GM18868 (cell line): ENCODE measurements at regions not wholly inside any gene's neighbourhood (a gene's known extent, or its start where the extent isn't known, plus 50 kb on each side); places are given as distances from the start of the nearest gene placed in this dataset.

Experiments used
- ATAC-seq: cut with Tn5 transposase; IDR thresholded peaks from one replicate; pipeline ENCODE4 v1.9.1; 2021; ENCODE audit warnings: mild to moderate bottlenecking, moderate library complexity; ENCODE audit not compliant: unreplicated experiment

DNA sequence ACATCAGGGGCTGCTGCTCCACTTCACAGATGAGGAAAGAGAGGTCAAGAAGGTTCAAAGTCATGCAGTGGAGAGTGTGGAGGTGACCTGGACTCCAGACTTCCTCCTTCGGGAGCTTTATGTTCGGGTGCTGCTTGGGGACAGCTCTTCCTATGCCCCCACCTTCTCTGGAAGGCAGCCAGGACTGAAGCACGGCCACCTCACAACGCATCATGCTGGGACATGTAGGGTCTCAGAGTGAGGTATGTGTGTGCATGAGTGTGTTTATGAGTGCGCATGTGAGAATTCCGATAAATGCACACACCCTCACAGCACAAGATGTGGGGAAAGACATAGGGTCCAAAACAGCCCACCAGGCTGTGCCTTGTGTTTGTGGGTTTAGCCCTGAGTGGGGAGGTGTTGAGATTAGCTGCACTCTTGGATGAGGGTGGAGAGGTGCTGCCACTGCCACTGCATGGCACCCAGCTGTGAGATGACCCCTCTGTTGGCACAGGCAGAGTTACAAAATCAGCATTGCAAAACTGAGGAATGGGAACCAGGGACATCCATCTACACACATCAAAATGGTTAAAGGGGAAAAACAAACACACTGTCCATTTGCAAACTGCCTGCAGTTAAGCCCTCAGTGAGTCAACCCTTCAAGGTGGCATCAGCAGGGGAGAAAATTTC is 367.4 kb downstream of the SEC14L1 start:
- no peak for ATAC-seq

DNA sequence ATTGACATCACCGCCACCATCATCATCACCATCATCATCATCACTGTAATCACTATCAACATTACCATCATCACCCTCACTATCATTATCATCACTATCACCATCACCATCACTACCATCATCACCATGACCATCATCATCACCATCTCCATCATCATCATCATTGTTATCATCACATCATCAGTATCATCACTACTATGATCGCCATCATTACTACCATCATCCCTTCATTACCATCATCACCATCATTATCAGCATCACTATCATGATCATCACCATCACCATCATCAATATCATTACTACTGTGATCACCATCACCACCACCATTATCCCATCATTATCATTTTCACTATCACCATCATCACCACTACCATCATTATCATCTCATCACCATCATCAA is 368.3 kb downstream of the SEC14L1 start:
- no peak for ATAC-seq

DNA sequence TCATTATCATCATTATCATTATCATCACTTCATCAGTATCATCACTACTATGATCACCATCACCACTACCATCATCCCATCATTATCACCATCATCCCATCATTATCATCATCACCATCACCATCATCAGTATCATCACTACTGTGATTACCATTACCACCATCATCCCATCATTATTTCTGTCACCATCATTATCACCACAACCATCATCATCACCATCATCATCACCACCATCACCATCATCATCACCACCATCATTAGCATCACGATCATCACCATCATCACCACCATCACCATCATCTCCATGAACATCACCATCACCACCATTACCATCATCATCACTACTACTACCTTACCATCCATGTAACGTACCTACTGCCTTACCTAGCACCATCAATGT is 368.8 kb downstream of the SEC14L1 start:
- no peak for ATAC-seq

DNA sequence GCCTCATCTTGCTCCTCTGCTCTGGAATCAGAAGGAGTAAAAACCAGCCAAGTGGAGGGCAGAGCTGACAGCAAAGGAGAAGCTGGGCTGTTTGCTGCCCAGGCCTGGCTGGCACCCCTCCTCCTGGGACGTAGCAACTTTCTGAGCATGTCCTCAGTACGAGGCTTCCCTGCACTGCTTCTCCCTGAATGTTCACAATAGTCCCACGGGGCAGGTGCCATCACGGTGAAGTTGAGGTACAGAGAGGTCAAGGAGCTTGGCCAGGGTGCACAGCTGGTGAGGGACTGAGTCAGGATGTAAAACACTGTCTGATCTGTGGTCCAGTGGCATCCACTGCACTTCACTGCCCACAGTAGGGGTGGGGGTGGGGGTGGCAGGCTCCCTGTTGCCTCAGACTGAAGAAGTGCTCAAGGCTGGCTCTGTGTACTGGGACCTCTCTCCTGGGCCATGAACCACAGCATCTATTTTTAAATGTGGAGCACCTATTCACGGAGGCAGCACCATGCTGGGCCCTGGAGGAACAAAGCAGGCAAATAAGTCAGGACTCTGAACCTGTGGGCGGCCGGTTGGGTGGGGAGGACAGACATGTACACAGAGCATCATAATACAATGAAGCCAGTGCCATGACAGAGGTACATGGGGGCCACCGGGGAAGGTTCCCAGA is 369.5 kb downstream of the SEC14L1 start:
- ATAC-seq, result no peak

DNA sequence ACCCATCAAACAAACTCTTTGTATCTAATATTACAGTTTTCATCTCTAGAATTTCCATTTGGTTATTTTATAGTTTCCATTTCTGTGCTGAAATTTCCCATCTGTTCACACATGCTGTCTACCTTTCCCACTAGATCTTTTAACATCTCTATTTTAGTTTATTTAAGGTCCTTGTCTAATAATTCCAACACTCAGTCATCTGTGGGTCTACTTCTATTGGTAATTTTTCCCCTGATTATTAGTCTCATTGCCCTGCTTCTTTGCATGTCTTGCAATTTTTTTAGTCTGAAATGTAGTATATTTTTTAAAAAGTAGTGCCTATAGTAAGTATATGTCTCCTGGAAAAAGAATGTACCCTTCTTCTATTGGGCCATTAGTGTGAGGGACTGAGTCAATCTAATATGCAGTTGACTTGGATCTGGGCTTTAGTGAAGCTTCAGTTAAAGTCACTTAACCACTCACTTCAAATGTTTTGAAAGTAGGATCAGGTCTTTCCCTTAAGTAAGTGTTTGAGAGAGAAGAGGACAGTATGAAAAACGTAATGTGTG is 370.8 kb downstream of the SEC14L1 start:
- no peak for ATAC-seq

DNA sequence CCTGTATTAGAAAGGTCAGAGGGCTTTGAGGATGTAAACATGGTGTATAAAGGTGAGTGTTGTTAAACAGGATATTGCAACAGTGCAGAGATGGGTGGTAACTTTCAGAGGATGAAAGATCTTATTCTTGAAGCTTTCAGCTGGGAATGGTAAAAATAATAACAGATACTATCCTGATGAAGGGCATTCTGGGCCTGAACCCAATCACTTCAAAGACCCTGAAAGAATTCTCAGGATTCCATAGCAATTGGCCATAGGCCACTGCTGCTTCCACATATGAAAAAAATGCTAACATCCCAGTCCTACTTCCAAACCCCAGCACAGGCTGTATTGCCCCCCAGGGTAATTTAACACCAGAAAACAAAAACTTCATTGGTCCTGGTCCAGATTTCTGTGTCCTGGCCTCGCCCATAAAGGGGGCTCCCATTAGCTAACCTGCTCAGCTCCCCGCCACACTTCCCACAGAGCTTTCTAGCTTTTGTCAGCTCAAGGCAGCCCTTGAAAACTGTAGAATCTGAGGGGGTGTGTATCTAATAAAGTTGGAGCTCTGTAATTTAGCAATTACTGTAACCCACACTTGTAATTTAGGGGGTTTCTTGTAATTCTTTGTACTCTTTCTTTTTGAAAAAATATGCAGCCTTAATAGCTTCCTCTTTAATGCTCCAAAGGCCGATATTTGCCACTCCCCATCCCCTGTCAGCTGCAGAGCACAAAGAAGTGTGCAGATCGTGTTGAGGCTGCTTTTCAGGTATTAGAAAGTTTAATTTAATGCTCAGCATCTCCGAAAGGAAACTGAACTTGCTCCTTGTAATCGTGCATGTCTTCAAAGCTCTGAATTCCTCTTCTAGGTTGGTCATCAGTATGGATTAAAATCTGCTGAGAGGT is 371.5 kb downstream of the SEC14L1 start:
- ATAC-seq, result no peak

DNA sequence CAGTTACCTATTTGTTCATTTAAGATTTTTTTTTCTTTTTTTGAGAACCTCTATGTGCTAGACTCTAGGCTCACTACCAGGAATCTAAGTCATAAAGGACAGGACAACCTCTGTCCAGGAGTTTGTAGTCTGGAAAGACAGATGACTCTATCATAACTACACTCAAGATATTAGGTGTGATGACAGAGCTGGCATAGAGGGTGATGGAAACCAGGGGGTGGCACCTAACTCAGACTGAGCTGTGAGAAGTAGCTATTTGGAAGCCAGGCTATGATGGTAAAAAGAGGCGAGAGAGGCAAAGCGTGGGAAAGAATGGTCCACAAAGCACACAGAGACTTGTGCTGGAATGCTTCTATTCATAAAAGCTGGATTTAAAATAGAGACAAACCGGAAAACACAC is 372.3 kb downstream of the SEC14L1 start:
- ATAC-seq, result no peak

DNA sequence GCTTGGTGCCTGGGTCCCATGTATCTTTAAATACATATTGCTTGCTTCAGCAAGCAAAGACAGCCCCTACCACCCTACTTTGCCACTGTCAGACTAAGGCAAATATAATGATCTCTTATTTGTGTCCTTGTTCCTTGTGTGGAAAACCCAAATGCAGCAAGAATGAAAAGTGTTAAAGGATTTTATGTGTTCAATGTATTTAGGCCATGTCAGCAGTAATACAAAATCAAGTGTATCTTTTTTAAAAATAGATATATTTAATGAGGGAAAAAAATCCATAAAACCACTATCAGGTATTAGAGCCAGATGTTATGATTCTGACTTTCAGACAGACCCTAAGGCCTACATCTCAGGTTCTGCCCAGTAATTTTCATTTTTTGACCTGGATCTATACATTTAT is 374.5 kb downstream of the SEC14L1 start:
- no peak for ATAC-seq

DNA sequence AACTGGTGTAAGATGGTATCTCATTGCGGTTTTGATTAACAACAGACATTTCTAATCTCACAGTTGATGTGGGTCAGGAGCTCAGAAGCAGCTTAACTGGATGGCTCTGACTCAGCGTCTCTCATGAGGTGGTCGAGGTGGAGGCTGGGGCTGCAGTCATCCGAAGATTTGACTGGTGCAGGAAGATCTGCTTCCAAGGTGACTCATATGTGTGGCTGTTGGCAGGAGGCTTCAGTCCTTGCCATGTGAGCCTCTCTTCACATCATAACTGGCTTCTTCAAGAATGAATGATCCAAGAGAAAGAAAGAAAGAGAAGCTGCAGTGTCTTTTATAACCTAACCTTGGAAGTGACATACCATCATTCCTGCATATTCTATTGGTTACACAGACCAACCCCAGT is 376.1 kb downstream of the SEC14L1 start:
- ATAC-seq, result no peak

DNA sequence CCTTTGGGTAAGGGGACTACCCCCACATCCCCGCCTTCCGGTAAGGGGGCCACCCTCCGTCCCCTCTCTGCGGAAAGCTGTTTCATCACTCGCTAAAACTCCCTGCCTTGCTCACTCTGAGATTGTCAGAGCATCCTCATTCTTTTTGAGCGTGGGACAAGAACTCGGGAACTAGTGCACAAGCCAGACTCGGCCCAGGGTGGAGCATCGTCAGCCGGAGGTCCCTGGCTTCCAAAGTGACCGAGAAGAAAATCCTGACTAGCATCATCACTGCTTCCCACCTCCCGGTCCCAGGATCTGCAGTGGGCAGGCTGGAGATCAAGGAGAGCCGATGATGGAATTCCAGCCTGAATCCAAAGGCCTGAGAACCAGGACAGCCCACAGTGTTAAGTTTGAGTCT is 380.3 kb downstream of the SEC14L1 start:
- ATAC-seq, result no peak

DNA sequence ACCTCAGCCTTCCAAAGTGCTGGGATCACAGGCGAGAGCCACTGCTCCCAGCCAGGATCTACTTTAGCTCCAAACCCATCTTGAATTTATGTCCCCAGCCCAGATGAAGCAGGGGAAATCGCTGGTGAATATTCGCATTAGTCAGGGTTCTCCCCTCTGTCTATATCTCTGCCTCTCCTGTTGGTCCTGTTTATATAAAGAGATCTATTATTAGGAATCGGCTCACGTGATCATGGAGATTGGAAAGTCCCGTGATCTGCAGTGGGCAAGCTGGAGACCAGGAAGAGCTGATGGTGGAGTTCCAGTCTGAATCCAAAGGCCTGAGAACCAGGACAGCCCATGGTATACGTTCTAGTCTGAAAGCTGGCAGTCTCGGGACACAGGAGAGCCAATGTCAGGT is 382.8 kb downstream of the SEC14L1 start:
- ATAC-seq, result no peak

DNA sequence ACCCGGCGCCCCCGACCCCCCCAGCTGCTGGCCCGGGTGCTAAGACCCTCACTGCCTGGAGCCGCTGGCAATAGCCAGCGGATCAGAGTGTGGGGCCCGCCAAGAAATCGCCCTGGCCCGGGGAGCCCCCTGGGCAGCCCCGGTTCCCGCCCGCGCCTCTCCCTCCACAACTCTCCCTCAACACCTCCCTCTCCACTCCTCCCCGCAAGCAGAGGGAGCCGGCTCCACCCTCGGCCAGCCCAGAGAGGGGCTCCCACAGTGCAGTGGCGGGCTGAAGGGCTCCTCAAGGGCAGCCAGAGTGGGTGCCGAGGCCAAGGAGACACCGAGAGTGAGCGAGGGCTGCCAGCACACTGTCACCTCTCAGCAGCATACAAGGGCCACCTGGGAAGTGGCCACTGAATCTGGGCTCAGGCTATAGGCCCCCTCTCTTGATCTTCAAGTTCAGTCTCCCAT is 385.5 kb downstream of the SEC14L1 start:
- no peak for ATAC-seq

DNA sequence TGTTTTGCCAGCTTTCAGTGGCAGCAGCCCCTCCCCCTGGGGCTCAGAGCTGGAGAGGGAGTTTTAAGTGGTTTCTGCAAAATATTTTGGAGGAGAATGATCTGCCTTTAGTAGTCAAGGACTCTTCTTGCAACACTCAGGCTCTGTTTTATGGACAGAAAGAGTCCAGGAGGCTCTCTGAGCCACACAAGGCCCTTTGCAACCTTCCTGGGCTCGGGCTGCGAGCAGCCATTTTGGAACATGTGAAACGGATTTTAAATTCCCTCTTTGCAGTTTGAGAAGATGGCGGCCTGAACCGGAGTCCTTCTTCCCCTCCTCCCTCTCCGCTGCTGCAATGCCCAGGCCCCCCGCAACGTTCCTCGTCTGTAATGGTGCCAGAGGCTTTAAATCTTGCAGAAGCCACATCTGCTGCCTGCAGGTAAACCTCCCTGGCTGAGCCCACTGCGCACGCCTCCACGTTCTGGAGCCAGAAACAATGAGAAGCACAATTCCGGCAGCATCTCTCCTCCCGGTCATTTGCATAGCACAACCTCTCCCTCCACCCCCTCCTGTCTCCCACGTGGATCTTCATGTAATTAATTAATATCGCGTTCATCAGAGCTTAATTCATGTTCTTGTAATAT is 386.1 kb downstream of the SEC14L1 start:
- ATAC-seq, result no peak

DNA sequence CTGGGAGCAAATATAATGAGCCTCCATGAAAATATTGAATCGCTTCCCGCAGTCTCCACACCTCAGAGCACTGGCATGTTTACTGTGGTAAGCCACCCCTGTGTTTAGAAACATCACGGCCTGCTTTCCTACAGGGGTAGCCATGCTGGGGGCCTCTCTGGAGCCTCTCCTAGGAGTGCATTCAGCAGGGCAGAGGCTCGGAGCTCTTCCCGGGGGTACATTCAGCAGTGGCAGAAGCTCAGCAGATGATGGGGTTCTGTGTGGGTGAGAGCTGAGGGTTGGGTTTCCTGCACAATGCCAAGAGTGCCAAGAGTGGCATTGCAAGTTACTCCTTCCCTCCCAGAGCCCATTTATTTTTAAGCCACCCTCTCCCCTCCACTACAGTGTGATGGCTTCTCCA is 386.6 kb downstream of the SEC14L1 start:
- ATAC-seq, result no peak

DNA sequence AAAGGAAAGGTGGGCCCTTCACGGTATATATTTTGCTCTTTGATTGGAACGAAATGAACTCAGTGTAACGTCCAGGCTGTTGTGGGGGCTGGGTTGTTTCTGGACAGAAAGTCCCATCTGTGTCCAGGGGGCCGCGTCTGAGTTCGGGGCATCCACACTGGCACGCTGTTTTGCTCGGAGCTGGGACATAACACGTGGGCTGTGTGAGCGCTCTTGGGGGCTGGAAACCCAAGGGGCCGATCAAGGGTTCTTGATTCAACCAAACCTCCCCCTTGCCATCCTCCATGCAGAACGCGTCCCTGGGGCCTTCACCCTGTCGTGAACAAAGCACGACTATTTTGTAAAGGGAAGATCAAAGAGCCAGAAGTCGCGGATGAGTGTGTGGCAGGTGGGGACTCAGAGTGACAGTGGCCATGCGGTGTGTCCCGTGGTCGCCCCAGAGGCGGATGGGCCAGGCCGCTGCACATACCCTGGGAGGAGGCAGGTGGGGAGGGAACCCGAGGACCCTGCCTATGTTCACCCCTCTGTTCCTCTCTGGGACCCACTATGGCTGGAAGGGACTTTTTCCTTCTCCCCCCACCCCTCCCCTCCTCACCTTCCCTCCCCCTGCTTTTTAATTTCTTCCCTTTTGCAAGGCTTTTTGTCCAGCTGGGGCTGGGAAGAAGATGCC is 387.2 kb downstream of the SEC14L1 start:
- ATAC-seq, result no peak

DNA sequence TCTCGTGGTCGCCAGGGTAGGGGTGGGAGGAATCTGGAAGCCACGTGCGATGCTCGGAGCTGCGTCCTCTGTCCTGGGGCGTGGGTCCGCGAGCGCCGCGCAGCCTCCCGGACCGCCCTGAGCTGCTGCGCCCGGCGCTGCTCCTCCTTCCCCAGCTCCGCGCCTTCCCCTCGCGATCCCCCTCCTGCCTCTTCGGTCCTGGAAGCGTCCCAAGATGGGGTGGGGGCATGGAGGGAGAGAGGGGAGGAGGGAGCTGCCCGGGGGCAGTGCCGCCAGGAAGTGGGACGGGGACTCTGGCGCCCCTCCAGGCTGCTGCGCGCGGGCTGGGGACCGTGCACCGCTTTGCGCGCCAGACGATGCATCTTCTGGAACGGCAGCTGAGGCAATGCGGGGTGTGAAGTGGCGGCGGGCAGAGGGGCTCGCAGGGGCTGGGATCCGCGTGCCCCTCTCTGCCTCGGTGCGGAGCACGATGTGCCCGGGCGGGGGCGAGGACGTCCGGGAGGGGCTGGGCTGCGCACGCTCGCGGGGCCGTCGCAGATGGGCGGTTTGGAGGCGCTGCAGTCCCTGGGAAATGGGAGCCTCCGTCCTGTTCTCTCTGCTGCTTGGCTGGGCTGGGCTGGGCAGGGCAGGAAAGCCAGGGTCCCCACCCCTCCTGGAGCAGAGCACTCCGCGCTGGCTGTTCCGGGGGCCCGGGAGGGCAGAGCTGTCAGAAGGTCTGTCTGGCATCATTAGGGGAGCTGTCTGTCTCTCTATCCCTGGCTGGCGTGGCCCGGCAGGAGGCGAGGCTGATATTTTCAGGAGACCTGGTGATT is 388.0 kb downstream of the SEC14L1 start:
- no peak for ATAC-seq

DNA sequence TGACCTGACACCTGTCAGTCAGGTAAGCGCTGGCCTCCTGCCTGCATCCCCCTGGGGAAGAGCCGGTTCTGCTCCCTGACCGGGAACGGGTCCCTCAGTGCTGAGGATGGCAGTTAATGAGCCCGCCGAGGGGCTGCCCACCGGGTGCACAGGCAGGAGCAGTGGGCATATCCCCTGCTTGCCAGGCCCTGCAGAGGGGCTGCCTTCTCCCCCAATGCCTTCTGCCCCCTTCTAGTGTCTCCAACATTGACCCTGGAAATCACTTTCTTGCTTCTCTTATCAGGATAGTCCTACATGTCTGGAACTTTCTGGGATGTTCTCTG is 388.5 kb downstream of the SEC14L1 start:
- no peak for ATAC-seq

DNA sequence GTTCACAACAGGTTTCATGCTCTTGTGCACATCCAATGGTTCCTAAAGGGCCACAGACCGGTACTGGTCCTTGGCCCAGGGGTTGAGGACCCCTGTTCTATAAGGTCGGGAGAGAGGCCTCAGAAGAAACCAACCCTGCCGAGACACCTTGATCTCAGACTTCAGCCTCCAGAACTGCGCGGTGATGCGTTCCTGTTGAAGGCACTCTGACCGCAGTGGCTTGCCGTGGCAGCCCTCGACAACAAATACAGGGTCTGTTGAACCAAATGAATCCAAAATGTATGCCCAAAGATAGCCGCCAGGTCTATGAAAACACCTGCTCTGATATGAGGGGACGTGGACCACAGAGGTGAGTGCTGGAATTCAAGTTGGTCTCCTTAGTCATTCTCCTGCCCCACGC is 389.8 kb downstream of the SEC14L1 start:
- ATAC-seq, result no peak

DNA sequence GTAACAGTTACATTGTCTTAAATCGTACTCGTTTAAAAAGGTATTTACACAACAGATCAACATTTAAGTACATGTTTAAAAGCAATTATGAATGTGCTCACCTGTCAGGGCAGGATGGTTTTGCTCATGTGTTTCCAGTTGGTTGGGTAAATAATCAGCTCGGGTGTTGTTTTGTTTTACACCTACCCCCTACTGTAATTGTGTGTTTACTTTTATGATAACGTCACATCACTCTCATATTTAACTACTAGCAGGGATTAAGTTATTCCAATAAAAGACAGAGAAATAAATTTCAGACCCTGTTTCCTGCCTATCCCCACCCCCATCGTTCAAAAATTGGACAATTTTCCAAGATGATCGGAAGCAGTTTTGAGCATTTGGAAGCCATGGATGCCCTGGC is 390.2 kb downstream of the SEC14L1 start:
- ATAC-seq, result no peak

DNA sequence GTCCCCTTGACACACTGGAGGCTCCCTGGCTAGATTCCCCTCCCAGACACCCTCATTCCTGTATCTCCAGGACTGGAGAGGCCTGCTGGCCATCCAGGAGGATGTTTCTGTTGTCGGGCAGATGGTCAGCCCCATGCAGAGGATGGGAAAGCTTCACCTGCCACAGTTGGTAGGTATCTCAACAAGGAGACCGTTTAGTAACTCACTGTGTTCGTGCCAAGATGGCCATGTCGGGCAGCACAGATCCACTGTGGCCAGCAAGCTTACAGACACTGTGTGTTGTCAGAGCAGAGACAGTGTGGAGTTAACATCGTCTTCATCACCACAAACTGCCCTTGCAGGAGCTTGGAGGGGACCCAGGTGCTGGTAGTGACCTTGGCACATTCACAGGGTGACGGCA is 390.9 kb downstream of the SEC14L1 start:
- no peak for ATAC-seq
